Fibroblast of lung (primary cell): ENCODE measurements at regions not wholly inside any gene's neighbourhood (a gene's known extent, or its start where the extent isn't known, plus 50 kb on each side); places are given as distances from the start of the nearest gene placed in this dataset.
A peak's percentile ranks its signal among the peaks of the same experiment; 100 is the strongest.

Source experiments
- DNase-seq, 2 donors: peaks; one replicate each; pipeline versions ENCODE4 v3.0.0 to v3.0.0-alpha.2; 2010; ENCODE audit warnings: low read depth in 2 of 2
- H2AFZ ChIP-seq: 2 replicates; pipeline ENCODE4 v1.5.1; 2012; ENCODE audit warnings: low read length, control low read depth, inconsistent platforms
- H3K27ac ChIP-seq: 2 replicates; pipeline ENCODE4 v1.5.1; 2011; ENCODE audit warnings: low read length, control low read depth; ENCODE audit not compliant: insufficient read depth
- H3K27me3 ChIP-seq: 2 replicates; pipeline ENCODE4 v1.5.1; 2011; ENCODE audit warnings: mild to moderate bottlenecking, low read length; ENCODE audit not compliant: control insufficient read depth, insufficient read depth
- H3K36me3 ChIP-seq: 2 replicates; pipeline ENCODE4 v1.5.1; 2011; ENCODE audit warnings: low read length; ENCODE audit not compliant: control insufficient read depth, insufficient read depth
- H3K4me1 ChIP-seq: 2 replicates; pipeline ENCODE4 v1.5.1; 2011; ENCODE audit warnings: low read length; ENCODE audit not compliant: control insufficient read depth, insufficient read depth; ENCODE audit errors: extremely low read depth
- H3K4me2 ChIP-seq: 2 replicates; pipeline ENCODE4 v1.5.1; 2011; ENCODE audit warnings: low read length, control low read depth; ENCODE audit not compliant: insufficient read depth; ENCODE audit errors: extremely low read depth
- H3K4me3 ChIP-seq, 4 experiments: fragments of 200-600 bp in 1 of 4; sonication (generic) in 1 of 4; replicated peaks in 1 of 4; 2 replicates each; pipeline ENCODE4 v1.5.1; 2011 to 2016; ENCODE audit warnings: low read length in 4 of 4, low read depth in 3 of 4, mild to moderate bottlenecking in 3 of 4, control low read depth in 2 of 4, inconsistent platforms in 1 of 4, mixed read lengths in 1 of 4; ENCODE audit not compliant: insufficient read depth in 1 of 4; ENCODE audit errors: control extremely low read depth in 1 of 4
- H3K79me2 ChIP-seq: 2 replicates; pipeline ENCODE4 v1.5.1; 2012; ENCODE audit warnings: mild to moderate bottlenecking, low read length, inconsistent platforms; ENCODE audit not compliant: control insufficient read depth, insufficient read depth
- H3K9ac ChIP-seq: 2 replicates; pipeline ENCODE4 v1.5.1; 2011; ENCODE audit warnings: mild to moderate bottlenecking, low read length, control low read depth; ENCODE audit not compliant: insufficient read depth
- H3K9me3 ChIP-seq: 2 replicates; pipeline ENCODE4 v1.5.1; 2012; ENCODE audit warnings: low read depth, low read length; ENCODE audit not compliant: control insufficient read depth, insufficient read depth
- H4K20me1 ChIP-seq: 2 replicates; pipeline ENCODE4 v1.5.1; 2011; ENCODE audit warnings: low read length; ENCODE audit not compliant: control insufficient read depth, insufficient read depth; ENCODE audit errors: extremely low read depth
- CTCF ChIP-seq, 2 donors: IDR thresholded peaks in 1 of 2; conservative IDR thresholded peaks in 1 of 2; 1 replicate in 1 of 2; 2 replicates in 1 of 2; pipeline ENCODE4 v1.5.1; 2011 to 2012; ENCODE audit warnings: low read length in 2 of 2, control low read depth in 1 of 2, inconsistent platforms in 1 of 2, low read depth in 1 of 2, mild to moderate bottlenecking in 1 of 2
- EZH2 ChIP-seq: IDR thresholded peaks from 2 replicates; pipeline ENCODE4 v1.5.1; 2012; ENCODE audit warnings: low read length, control low read depth, mild to moderate bottlenecking; ENCODE audit errors: missing control alignments

GRCh38 chrX:39157796-39158195 is 356.5 kb downstream of the MID1IP1 start:
- Histone ChIP-seq H3K36me3 (no peaks in the 10 kb centered on the region), H3K4me2 (no peak overlapping the region), H3K4me3 (no peak overlapping the region), H3K27ac (no peak overlapping the region), H4K20me1 (no peaks in the 10 kb centered on the region), H2AFZ (no peak overlapping the region), H3K9me3 (no peaks in the 10 kb centered on the region), H3K79me2 (no peaks in the 10 kb centered on the region), H3K27me3 (no peaks in the 10 kb centered on the region), H3K4me1 (no peaks in the 10 kb centered on the region), H3K9ac (no peak overlapping the region)
- DNase-seq, result peak in 1 of 2 donors; percentile 55
- no peak for TF ChIP-seq EZH2
- no peak for TF ChIP-seq CTCF (conservative IDR thresholded peaks at IDR 0.05 in 1 of 2, IDR thresholded peaks at IDR 0.05 in 1 of 2; ENCODE audit: low read depth in 1 of 2, low read length in 2 of 2)

- DNase-seq, result peak; percentile 76 to 97
- Histone ChIP-seq H3K4me3 (no peak overlapping the region), H3K4me1 (no peaks in the 10 kb centered on the region), H3K79me2 (no peaks in the 10 kb centered on the region), H3K36me3 (no peaks in the 10 kb centered on the region), H3K27ac (no peak overlapping the region), H3K4me2 (no peak overlapping the region), H3K27me3 (no peaks in the 10 kb centered on the region), H3K9me3 (no peaks in the 10 kb centered on the region), H2AFZ (no peak overlapping the region), H4K20me1 (no peaks in the 10 kb centered on the region), H3K9ac (no peak overlapping the region)
- TF ChIP-seq EZH2, result no peak
- no peak for TF ChIP-seq CTCF (conservative IDR thresholded peaks at IDR 0.05 in 1 of 2, IDR thresholded peaks at IDR 0.05 in 1 of 2; ENCODE audit: low read depth in 1 of 2, low read length in 2 of 2)
Observed at GRCh38 chrX:39158801-39159657, 357.8 kb downstream of the MID1IP1 start.

- Histone ChIP-seq H3K4me1 (no peaks in the 10 kb centered on the region), H2AFZ (no peak overlapping the region), H3K79me2 (no peaks in the 10 kb centered on the region), H3K9ac (no peak overlapping the region), H3K27me3 (no peaks in the 10 kb centered on the region), H3K4me3 (no peak overlapping the region), H3K4me2 (no peak overlapping the region), H3K36me3 (no peaks in the 10 kb centered on the region), H4K20me1 (no peaks in the 10 kb centered on the region), H3K9me3 (no peaks in the 10 kb centered on the region), H3K27ac (no peak overlapping the region)
- TF ChIP-seq EZH2, result no peak
- TF ChIP-seq CTCF (conservative IDR thresholded peaks at IDR 0.05 in 1 of 2, IDR thresholded peaks at IDR 0.05 in 1 of 2; ENCODE audit: low read depth in 1 of 2, low read length in 2 of 2), result no peak
- DNase-seq, result peak in 1 of 2 donors; percentile 8
Observed at GRCh38 chrX:39159921-39160507, 358.8 kb downstream of the MID1IP1 start.
